ENCODE measurements at regions not wholly inside any gene's neighbourhood (a gene's known extent, or its start where the extent isn't known, plus 50 kb on each side); places are given as distances from the start of the nearest gene placed in this dataset.

- no peak for DNase-seq (ENCODE audit: low spot score in 2 of 2)
- no peak for TF ChIP-seq CTCF (IDR thresholded peaks at IDR 0.05)
- no peak overlapping the region for H3K27ac ChIP-seq
- H3K27me3 ChIP-seq = no peaks in the 10 kb centered on the region
- no peaks in the 10 kb centered on the region for H3K36me3 ChIP-seq
- no peaks in the 10 kb centered on the region for H3K4me1 ChIP-seq
- H3K4me3 ChIP-seq = no peak overlapping the region
- intact Hi-C loops (cut with DNase I) = no loop called here
- no peaks in the 10 kb centered on the region for H3K9me3 ChIP-seq
These were observed 354.5 kb upstream of the ANO5 start for GRCh38 chr11:21838427-21838826.

GRCh38 chr11:21839796-21840195 lies 353.1 kb upstream of the ANO5 start:
- Histone ChIP-seq H3K4me1 (no peaks in the 10 kb centered on the region), H3K9me3 (no peaks in the 10 kb centered on the region), H3K4me3 (no peak overlapping the region), H3K36me3 (no peaks in the 10 kb centered on the region), H3K27me3 (no peaks in the 10 kb centered on the region), H3K27ac (no peak overlapping the region)
- TF ChIP-seq CTCF (IDR thresholded peaks at IDR 0.05) = no peak
- intact Hi-C loops (cut with DNase I) = no loop called here
- DNase-seq (ENCODE audit: low spot score in 2 of 2) = no peak

- Histone ChIP-seq H3K27ac (no peak overlapping the region), H3K9me3 (no peaks in the 10 kb centered on the region), H3K36me3 (no peaks in the 10 kb centered on the region), H3K4me1 (no peaks in the 10 kb centered on the region), H3K4me3 (no peak overlapping the region), H3K27me3 (no peaks in the 10 kb centered on the region)
- no peak for TF ChIP-seq CTCF (IDR thresholded peaks at IDR 0.05)
- intact Hi-C loops (cut with DNase I) = no loop called here
- no peak for DNase-seq (ENCODE audit: low spot score in 2 of 2)
These were observed 331.6 kb upstream of the ANO5 start for GRCh38 chr11:21861314-21861713.

- TF ChIP-seq CTCF (IDR thresholded peaks at IDR 0.05) = no peak
- no peaks in the 10 kb centered on the region for H3K4me1 ChIP-seq
- H3K9me3 ChIP-seq = no peaks in the 10 kb centered on the region
- no peaks in the 10 kb centered on the region for H3K27me3 ChIP-seq
- no peak overlapping the region for H3K27ac ChIP-seq
- DNase-seq (ENCODE audit: low spot score in 2 of 2) = no peak
- H3K36me3 ChIP-seq = no peaks in the 10 kb centered on the region
- intact Hi-C loops (cut with DNase I) = no loop called here
- no peak overlapping the region for H3K4me3 ChIP-seq
These were observed 327.3 kb upstream of the ANO5 start for GRCh38 chr11:21865541-21865940.

GRCh38 chr11:21866781-21867180 lies 326.1 kb upstream of the ANO5 start:
- H3K4me1 ChIP-seq = no peaks in the 10 kb centered on the region
- no peak for DNase-seq (ENCODE audit: low spot score in 2 of 2)
- no peak for TF ChIP-seq CTCF (IDR thresholded peaks at IDR 0.05)
- H3K27ac ChIP-seq = no peak overlapping the region
- no peaks in the 10 kb centered on the region for H3K36me3 ChIP-seq
- intact Hi-C loops (cut with DNase I) = no loop called here
- H3K27me3 ChIP-seq = no peaks in the 10 kb centered on the region
- no peaks in the 10 kb centered on the region for H3K9me3 ChIP-seq
- no peak overlapping the region for H3K4me3 ChIP-seq

- no peak for DNase-seq (ENCODE audit: low spot score in 2 of 2)
- no peak overlapping the region for H3K4me3 ChIP-seq
- H3K27me3 ChIP-seq = no peaks in the 10 kb centered on the region
- intact Hi-C loops (cut with DNase I) = no loop called here
- H3K4me1 ChIP-seq = no peaks in the 10 kb centered on the region
- TF ChIP-seq CTCF (IDR thresholded peaks at IDR 0.05) = no peak
- H3K27ac ChIP-seq = no peak overlapping the region
- H3K36me3 ChIP-seq = no peaks in the 10 kb centered on the region
- H3K9me3 ChIP-seq = no peaks in the 10 kb centered on the region
These were observed 315.7 kb upstream of the ANO5 start for GRCh38 chr11:21877151-21877550.
